Ovary (tissue), 3 donors: ENCODE measurements at regions not wholly inside any gene's neighbourhood (a gene's known extent, or its start where the extent isn't known, plus 50 kb on each side); places are given as distances from the start of the nearest gene placed in this dataset.

ENCODE experiments used
- CTCF ChIP-seq, 3 donors: fragments of 450-650 bp in 2 of 3; fragments of 200-600 bp in 1 of 3; IDR thresholded peaks; one replicate each; pipeline versions ENCODE4 v1.5.1 to v1.8.0; 2016 to 2022; ENCODE audit warnings: antibody characterized with exemption in 3 of 3, mild to moderate bottlenecking in 1 of 3
- EP300 ChIP-seq: sonication (generic); formaldehyde crosslinking; IDR thresholded peaks from one replicate; pipeline ENCODE4 v1.6.1; 2017; ENCODE audit warnings: antibody characterized with exemption
- POLR2A ChIP-seq: fragments of 450-650 bp; IDR thresholded peaks from one replicate; pipeline ENCODE4 v1.6.1; 2017; ENCODE audit warnings: antibody characterized with exemption, mild to moderate bottlenecking, moderate library complexity
- donor health status: DM: no; HTN: no; CAD: no.

GRCh38 chr2:76274676-76275075 lies 564.0 kb upstream of the GCFC2 start:
- TF ChIP-seq CTCF (IDR thresholded peaks at IDR 0.05), result no peak
- TF ChIP-seq POLR2A, result no peak
- TF ChIP-seq EP300, result no peak
